Upper lobe of right lung (tissue), 1 donor: ENCODE measurements at regions not wholly inside any gene's neighbourhood (a gene's known extent, or its start where the extent isn't known, plus 50 kb on each side); places are given as distances from the start of the nearest gene placed in this dataset.

Experiments used
- ATAC-seq: fragments of 200-7000 bp; cut with Tn5 transposase; one replicate; pipeline ENCODE4 v1.9.1; 2020; ENCODE audit warnings: mild to moderate bottlenecking, moderate library complexity
- DNase-seq: peaks from one replicate; pipeline ENCODE4 v3.0.0-alpha.2; 2020
- H3K27ac ChIP-seq: fragments of 200-600 bp; one replicate; pipeline ENCODE4 v1.8.0; 2022
- H3K27me3 ChIP-seq: fragments of 200-600 bp; one replicate; pipeline ENCODE4 v1.8.0; 2022; ENCODE audit warnings: mild to moderate bottlenecking
- H3K36me3 ChIP-seq: fragments of 200-600 bp; one replicate; pipeline ENCODE4 v1.8.0; 2022
- H3K4me1 ChIP-seq: fragments of 200-600 bp; one replicate; pipeline ENCODE4 v1.8.0; 2022
- H3K4me3 ChIP-seq: fragments of 200-600 bp; one replicate; pipeline ENCODE4 v1.8.0; 2022; ENCODE audit warnings: mild to moderate bottlenecking
- H3K9me3 ChIP-seq: fragments of 200-600 bp; one replicate; pipeline ENCODE4 v1.8.0; 2022
- CTCF ChIP-seq: fragments of 200-600 bp; IDR thresholded peaks from one replicate; pipeline ENCODE4 v1.8.0; 2022; ENCODE audit warnings: antibody characterized with exemption
- intact Hi-C: fragments of 100-400 bp; cut with DNase I; formaldehyde crosslinking; loops from one replicate; pipeline ENCODE4 v1.11.0; 2022
- donor health status: DM: no; HTN: yes; CAD: no; lungs with severe emphysema.

GRCh38 chr6:98156580-98156979 lies 677.8 kb upstream of the POU3F2 start:
- no peak for ATAC-seq
- H3K9me3 ChIP-seq, result no peaks in the 10 kb centered on the region
- H3K4me1 ChIP-seq, result no peaks in the 10 kb centered on the region
- no peak overlapping the region for H3K4me3 ChIP-seq
- H3K27ac ChIP-seq, result no peak overlapping the region
- H3K36me3 ChIP-seq, result no peaks in the 10 kb centered on the region
- TF ChIP-seq CTCF, result no peak
- H3K27me3 ChIP-seq, result no peaks in the 10 kb centered on the region
- intact Hi-C loops, result no loop called here
- no peak for DNase-seq

- Histone ChIP-seq H3K4me1 (no peaks in the 10 kb centered on the region), H3K9me3 (no peaks in the 10 kb centered on the region), H3K27ac (no peak overlapping the region), H3K36me3 (no peaks in the 10 kb centered on the region), H3K27me3 (no peaks in the 10 kb centered on the region), H3K4me3 (no peak overlapping the region)
- no peak for TF ChIP-seq CTCF
- DNase-seq (no peak), ATAC-seq (no peak)
- intact Hi-C loops, result no loop called here
Observed at GRCh38 chr6:98179606-98180005, 654.8 kb upstream of the POU3F2 start.

GRCh38 chr6:98200084-98200483 lies 634.3 kb upstream of the POU3F2 start:
- ATAC-seq (no peak), DNase-seq (no peak)
- Histone ChIP-seq H3K27me3 (no peaks in the 10 kb centered on the region), H3K36me3 (no peaks in the 10 kb centered on the region), H3K9me3 (no peaks in the 10 kb centered on the region), H3K27ac (no peak overlapping the region), H3K4me3 (no peak overlapping the region), H3K4me1 (no peaks in the 10 kb centered on the region)
- intact Hi-C loops, result no loop called here
- no peak for TF ChIP-seq CTCF

GRCh38 chr6:98203170-98203806 lies 631.1 kb upstream of the POU3F2 start:
- Histone ChIP-seq H3K4me1 (no peaks in the 10 kb centered on the region), H3K27me3 (no peaks in the 10 kb centered on the region), H3K9me3 (no peaks in the 10 kb centered on the region), H3K27ac (no peak overlapping the region), H3K4me3 (no peak overlapping the region), H3K36me3 (no peaks in the 10 kb centered on the region)
- TF ChIP-seq CTCF, result no peak
- intact Hi-C loops, result no loop called here
- ATAC-seq (no peak), DNase-seq (no peak)

GRCh38 chr6:98212468-98212867 lies 621.9 kb upstream of the POU3F2 start:
- H3K27ac ChIP-seq, result no peak overlapping the region
- intact Hi-C loops, result no loop called here
- ATAC-seq, result no peak

More at GRCh38 chr6:98212468-98212867, 621.9 kb upstream of the POU3F2 start:
- TF ChIP-seq CTCF, result no peak
- no peaks in the 10 kb centered on the region for H3K9me3 ChIP-seq
- DNase-seq, result no peak
- no peaks in the 10 kb centered on the region for H3K36me3 ChIP-seq
- H3K4me3 ChIP-seq, result no peak overlapping the region
- no peaks in the 10 kb centered on the region for H3K27me3 ChIP-seq
- no peaks in the 10 kb centered on the region for H3K4me1 ChIP-seq
